ENCODE measurements at regions not wholly inside any gene's neighbourhood (a gene's known extent, or its start where the extent isn't known, plus 50 kb on each side); places are given as distances from the start of the nearest gene placed in this dataset.

DNA sequence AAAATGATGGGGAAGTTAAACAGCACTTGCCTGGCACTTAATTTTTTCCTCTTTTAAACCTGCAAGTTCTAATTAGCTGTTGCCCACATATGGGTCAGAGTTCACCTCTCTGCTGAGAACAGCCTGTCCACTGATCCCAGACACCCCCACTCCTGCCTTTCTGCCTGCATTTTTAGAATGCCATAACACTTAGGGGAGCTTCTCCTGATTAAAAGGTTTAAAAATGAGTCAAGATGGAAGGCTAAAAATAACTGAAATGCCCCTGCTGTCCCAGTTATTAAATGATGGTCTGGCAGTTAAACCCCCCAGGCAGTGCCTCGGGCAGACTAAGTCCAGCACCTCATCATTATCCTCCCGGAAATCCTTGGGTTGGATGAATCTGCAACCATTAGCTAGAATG, 913.6 kb upstream of the ARPP21 start:
- TF ChIP-seq EZH2 (IDR thresholded peaks at IDR 0.05; ENCODE audit: borderline replicate concordance, insufficient read depth, low read length, poor library complexity, severe bottlenecking) (no peak), MXI1 (conservative IDR thresholded peaks at IDR 0.05; ENCODE audit: poor library complexity, severe bottlenecking) (no peak)
- TF ChIP-seq, protein P1, sequence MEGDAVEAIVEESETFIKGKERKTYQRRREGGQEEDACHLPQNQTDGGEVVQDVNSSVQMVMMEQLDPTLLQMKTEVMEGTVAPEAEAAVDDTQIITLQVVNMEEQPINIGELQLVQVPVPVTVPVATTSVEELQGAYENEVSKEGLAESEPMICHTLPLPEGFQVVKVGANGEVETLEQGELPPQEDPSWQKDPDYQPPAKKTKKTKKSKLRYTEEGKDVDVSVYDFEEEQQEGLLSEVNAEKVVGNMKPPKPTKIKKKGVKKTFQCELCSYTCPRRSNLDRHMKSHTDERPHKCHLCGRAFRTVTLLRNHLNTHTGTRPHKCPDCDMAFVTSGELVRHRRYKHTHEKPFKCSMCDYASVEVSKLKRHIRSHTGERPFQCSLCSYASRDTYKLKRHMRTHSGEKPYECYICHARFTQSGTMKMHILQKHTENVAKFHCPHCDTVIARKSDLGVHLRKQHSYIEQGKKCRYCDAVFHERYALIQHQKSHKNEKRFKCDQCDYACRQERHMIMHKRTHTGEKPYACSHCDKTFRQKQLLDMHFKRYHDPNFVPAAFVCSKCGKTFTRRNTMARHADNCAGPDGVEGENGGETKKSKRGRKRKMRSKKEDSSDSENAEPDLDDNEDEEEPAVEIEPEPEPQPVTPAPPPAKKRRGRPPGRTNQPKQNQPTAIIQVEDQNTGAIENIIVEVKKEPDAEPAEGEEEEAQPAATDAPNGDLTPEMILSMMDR (IDR thresholded peaks at IDR 0.05; ENCODE audit: poor library complexity, severe bottlenecking), result no peak
- TF ChIP-seq, protein P2, sequence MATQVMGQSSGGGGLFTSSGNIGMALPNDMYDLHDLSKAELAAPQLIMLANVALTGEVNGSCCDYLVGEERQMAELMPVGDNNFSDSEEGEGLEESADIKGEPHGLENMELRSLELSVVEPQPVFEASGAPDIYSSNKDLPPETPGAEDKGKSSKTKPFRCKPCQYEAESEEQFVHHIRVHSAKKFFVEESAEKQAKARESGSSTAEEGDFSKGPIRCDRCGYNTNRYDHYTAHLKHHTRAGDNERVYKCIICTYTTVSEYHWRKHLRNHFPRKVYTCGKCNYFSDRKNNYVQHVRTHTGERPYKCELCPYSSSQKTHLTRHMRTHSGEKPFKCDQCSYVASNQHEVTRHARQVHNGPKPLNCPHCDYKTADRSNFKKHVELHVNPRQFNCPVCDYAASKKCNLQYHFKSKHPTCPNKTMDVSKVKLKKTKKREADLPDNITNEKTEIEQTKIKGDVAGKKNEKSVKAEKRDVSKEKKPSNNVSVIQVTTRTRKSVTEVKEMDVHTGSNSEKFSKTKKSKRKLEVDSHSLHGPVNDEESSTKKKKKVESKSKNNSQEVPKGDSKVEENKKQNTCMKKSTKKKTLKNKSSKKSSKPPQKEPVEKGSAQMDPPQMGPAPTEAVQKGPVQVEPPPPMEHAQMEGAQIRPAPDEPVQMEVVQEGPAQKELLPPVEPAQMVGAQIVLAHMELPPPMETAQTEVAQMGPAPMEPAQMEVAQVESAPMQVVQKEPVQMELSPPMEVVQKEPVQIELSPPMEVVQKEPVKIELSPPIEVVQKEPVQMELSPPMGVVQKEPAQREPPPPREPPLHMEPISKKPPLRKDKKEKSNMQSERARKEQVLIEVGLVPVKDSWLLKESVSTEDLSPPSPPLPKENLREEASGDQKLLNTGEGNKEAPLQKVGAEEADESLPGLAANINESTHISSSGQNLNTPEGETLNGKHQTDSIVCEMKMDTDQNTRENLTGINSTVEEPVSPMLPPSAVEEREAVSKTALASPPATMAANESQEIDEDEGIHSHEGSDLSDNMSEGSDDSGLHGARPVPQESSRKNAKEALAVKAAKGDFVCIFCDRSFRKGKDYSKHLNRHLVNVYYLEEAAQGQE (IDR thresholded peaks at IDR 0.05; ENCODE audit: borderline replicate concordance), result no peak

Data from neural cell (in vitro differentiated cells).